ENCODE measurements at regions not wholly inside any gene's neighbourhood (a gene's known extent, or its start where the extent isn't known, plus 50 kb on each side); places are given as distances from the start of the nearest gene placed in this dataset.
A peak's percentile ranks its signal among the peaks of the same experiment; 100 is the strongest.

GRCh38 chr1:195591917-195592672 is 1016.1 kb downstream of the KCNT2 start:
- H3K79me2 ChIP-seq, result no peaks in the 10 kb centered on the region
- H2AFZ ChIP-seq, result no peak overlapping the region
- no peak overlapping the region for H3K4me3 ChIP-seq
- H3K27ac ChIP-seq, result peak overlapping the region; percentile 32
- H3K4me1 ChIP-seq (ENCODE audit: insufficient read depth), result no peaks in the 10 kb centered on the region
- H3K9me3 ChIP-seq (ENCODE audit: low read depth), result no peaks in the 10 kb centered on the region
- H3K9me2 ChIP-seq (replicated peaks; ENCODE audit: insufficient read depth), result no peaks in the 10 kb centered on the region
- no peaks in the 10 kb centered on the region for H3K36me3 ChIP-seq (replicated peaks; ENCODE audit: insufficient read depth, low read depth)
- TF ChIP-seq EZH2phosphoT487 (IDR thresholded peaks at IDR 0.05; ENCODE audit: low read depth, severe bottlenecking, unreplicated experiment), result no peak
- TF ChIP-seq, protein P1, sequence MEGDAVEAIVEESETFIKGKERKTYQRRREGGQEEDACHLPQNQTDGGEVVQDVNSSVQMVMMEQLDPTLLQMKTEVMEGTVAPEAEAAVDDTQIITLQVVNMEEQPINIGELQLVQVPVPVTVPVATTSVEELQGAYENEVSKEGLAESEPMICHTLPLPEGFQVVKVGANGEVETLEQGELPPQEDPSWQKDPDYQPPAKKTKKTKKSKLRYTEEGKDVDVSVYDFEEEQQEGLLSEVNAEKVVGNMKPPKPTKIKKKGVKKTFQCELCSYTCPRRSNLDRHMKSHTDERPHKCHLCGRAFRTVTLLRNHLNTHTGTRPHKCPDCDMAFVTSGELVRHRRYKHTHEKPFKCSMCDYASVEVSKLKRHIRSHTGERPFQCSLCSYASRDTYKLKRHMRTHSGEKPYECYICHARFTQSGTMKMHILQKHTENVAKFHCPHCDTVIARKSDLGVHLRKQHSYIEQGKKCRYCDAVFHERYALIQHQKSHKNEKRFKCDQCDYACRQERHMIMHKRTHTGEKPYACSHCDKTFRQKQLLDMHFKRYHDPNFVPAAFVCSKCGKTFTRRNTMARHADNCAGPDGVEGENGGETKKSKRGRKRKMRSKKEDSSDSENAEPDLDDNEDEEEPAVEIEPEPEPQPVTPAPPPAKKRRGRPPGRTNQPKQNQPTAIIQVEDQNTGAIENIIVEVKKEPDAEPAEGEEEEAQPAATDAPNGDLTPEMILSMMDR (IDR thresholded peaks at IDR 0.05; ENCODE audit: poor library complexity), result no peak
- TF ChIP-seq EZH2 (IDR thresholded peaks at IDR 0.05; ENCODE audit: borderline replicate concordance), result no peak
- peak; percentile 26 for DNase-seq (ENCODE audit: low spot score)
- no peaks in the 10 kb centered on the region for H4K20me1 ChIP-seq (ENCODE audit: insufficient read depth, poor library complexity, severe bottlenecking)
- 54% methylated on average over 3 of the region's 3 CpGs for WGBS (ENCODE audit: low lambda C conversion rate, missing lambda C conversion rate)
- no peak overlapping the region for H3K4me2 ChIP-seq
- no peaks in the 10 kb centered on the region for H3K27me3 ChIP-seq

- Histone ChIP-seq H3K4me3 (no peak overlapping the region), H3K4me2 (no peak overlapping the region), H3K9me3 (ENCODE audit: low read depth) (no peaks in the 10 kb centered on the region), H3K27me3 (no peaks in the 10 kb centered on the region), H3K9me2 (replicated peaks; ENCODE audit: insufficient read depth) (no peaks in the 10 kb centered on the region), H3K27ac (no peak overlapping the region), H2AFZ (no peak overlapping the region), H3K79me2 (no peaks in the 10 kb centered on the region), H4K20me1 (ENCODE audit: insufficient read depth, poor library complexity, severe bottlenecking) (no peaks in the 10 kb centered on the region), H3K4me1 (ENCODE audit: insufficient read depth) (no peaks in the 10 kb centered on the region), H3K36me3 (replicated peaks; ENCODE audit: insufficient read depth, low read depth) (no peaks in the 10 kb centered on the region)
- 62% methylated on average over 3 of the region's 3 CpGs for WGBS (ENCODE audit: low lambda C conversion rate, missing lambda C conversion rate)
- TF ChIP-seq EZH2 (IDR thresholded peaks at IDR 0.05; ENCODE audit: borderline replicate concordance) (no peak), EZH2phosphoT487 (IDR thresholded peaks at IDR 0.05; ENCODE audit: low read depth, severe bottlenecking, unreplicated experiment) (no peak)
- TF ChIP-seq, protein P1 (IDR thresholded peaks at IDR 0.05; ENCODE audit: poor library complexity), result no peak
- DNase-seq (ENCODE audit: low spot score), result no peak
These were observed 1017.6 kb downstream of the KCNT2 start for GRCh38 chr1:195590649-195591048.

DNA sequence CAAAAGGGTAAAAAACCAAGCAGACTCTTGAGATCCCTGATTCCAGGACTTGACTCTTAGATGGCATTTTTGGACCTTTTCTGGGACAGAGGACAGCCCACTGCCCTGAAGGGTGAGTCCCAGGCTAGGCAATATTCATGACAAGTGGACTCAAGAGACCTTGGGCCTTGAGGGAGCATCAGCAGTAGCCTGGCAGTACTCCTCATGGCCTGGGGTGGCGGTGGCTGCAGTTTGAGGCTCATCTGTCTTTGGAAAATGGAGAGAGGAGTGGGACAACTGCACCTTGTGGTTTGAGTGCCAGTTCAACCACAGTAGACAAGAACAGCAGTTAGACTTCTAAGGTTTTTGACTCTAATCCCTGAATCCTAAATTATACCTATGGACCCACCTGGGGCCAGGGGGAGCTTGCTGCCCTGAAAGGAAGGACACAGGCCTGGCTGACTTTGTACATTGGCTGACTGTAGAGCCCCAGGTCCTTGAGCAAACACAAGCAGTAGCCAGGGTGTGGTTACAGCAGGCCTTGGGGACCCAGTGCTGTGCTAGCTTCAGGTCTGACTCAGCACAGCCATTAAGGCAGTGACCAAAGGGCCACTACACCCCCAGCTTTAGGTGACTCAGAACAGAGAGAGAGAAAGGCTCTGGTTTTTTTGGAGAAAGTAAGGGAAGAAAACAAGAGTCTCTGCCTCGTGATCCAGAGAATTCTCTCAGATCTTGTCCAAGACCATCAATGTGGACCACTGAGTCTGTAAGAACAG is 1023.2 kb downstream of the KCNT2 start:
- Histone ChIP-seq H3K27ac (no peak overlapping the region), H3K9me2 (replicated peaks; ENCODE audit: insufficient read depth) (no peaks in the 10 kb centered on the region), H3K79me2 (no peaks in the 10 kb centered on the region), H3K9me3 (ENCODE audit: low read depth) (no peaks in the 10 kb centered on the region), H3K4me2 (no peak overlapping the region), H3K36me3 (replicated peaks; ENCODE audit: insufficient read depth, low read depth) (no peaks in the 10 kb centered on the region), H3K4me3 (no peak overlapping the region), H3K4me1 (ENCODE audit: insufficient read depth) (no peaks in the 10 kb centered on the region), H3K27me3 (no peaks in the 10 kb centered on the region), H2AFZ (no peak overlapping the region), H4K20me1 (ENCODE audit: insufficient read depth, poor library complexity, severe bottlenecking) (no peaks in the 10 kb centered on the region)
- whole genome bisulfite sequencing (ENCODE audit: low lambda C conversion rate, missing lambda C conversion rate), result 91% methylated on average over 2 of the region's 2 CpGs
- DNase-seq (ENCODE audit: low spot score), result no peak
- TF ChIP-seq EZH2phosphoT487 (IDR thresholded peaks at IDR 0.05; ENCODE audit: low read depth, severe bottlenecking, unreplicated experiment) (no peak), EZH2 (IDR thresholded peaks at IDR 0.05; ENCODE audit: borderline replicate concordance) (no peak)
- TF ChIP-seq, protein P1 (IDR thresholded peaks at IDR 0.05; ENCODE audit: poor library complexity), result no peak
